ENCODE measurements at regions not wholly inside any gene's neighbourhood (a gene's known extent, or its start where the extent isn't known, plus 50 kb on each side); places are given as distances from the start of the nearest gene placed in this dataset.

DNA sequence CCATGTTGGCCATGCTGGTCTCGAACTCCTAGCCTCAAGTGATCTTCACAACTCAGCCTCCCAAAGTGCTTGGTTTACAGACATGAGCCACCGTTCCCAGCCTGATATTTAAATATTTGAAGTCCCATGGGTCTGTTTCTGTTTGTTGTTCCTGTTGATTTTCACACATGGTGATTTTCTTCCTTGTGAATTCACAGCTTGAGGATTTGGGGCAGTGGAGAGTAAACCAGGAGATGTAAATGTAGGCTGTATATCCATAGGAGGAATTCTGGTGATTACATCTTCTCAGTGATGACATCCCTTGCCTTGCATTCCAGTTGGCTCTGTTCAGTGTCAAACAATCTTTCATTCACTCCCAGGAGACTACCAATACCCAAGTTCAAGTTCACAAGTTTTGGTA lies 471.9 kb downstream of the KCTD12 start:
- no peak for DNase-seq

DNA sequence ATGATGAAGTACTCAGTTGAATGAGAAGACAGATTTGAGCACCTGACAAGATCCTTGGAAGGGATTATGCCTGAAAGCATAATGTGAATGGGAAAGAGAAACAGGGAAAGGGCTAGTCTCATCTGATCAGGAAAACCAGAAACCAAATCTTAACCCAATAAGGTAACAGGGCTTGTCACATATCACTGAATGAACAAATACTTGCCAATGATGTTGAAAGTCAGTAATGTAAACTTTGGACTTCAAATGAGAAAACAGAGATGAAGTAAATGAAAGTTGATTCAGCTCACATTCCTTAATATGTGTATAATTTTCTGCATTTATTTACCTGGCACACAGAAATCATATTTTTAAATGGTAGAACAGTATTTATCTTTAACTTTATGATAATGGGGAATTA lies 480.0 kb downstream of the KCTD12 start:
- no peak for DNase-seq

GRCh38 chr13:76398425-76398824 lies 487.8 kb downstream of the KCTD12 start:
- DNase-seq, result peak; percentile 1

DNA sequence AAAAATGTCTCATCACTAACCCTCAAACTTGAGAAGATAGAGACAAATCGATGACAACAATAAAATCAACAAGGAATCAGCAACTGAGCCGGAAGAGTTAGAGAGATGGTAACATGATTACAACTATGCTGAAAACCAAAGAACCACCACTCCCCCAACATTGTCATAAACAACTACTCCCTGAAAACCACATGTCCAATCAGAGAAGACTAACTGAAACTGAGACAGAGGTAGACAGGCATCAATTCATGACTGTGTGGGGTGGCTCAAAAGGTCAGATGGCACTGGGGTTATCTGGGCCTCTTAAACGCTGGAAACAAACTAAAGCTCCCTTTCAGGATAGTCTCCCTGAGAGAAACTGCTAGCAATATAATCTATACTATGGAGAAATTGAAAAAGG lies 488.8 kb downstream of the KCTD12 start:
- DNase-seq, result no peak

- DNase-seq, result no peak
Measured at GRCh38 chr13:76389321-76389720, 496.9 kb downstream of the KCTD12 start.

DNA sequence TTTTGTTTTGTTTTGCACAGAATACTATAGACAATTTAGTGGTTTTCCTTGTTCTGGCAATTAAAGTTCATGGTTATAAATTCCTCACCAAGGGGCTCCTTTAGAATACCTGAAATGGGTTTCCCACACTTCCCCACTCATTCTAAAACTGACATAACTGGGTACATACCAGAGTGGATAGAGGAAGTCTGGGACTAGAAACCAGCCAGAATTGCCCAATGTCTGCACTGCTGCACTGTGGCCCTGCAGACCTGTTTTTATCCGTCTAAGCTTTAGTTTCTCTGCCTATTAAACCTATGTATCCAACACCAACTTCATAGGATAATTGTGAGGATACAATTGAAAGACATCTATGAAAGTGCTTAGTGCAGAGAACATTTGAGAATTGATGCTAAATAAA lies 498.6 kb downstream of the KCTD12 start:
- DNase-seq, result no peak

DNA sequence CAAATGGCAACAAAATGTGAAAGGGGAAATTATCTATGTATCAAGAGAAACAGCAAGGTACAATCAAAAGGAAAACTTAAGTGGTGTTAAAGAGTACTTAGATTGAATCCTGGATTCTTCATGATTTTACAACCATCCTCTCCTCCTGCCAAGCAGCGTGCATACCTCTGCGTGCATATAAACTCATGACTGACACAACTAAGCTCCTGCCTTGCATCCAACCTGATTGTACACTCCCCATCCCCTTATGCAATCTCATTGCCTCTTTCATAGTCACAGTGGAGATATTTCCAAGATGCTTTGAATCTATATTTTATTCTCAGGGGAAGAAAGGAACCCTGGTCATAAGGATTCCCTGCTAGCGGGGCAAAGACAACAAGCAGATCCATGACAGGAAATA lies 499.9 kb downstream of the KCTD12 start:
- DNase-seq, result no peak

DNA sequence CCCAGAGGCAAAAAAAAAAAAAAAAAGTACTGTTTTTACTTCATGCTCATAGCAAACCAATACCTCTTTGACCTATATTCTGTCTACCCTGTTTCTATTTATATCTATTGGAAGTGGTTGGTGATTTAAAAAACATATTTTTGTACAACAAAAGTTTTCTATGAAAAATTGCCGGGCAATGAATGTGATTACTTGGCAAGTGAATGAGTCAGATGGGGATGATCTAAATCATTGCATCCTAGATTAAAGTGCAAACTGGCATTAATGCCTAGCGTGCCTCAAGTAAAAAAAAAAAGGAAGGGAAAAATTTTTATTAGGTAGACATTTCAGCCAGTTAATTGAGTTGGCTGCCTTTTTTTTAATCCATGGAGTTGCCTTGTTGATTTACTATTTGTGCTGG lies 500.6 kb downstream of the KCTD12 start:
- no peak for DNase-seq

GRCh38 chr13:76383676-76384461 lies 502.3 kb downstream of the KCTD12 start:
- DNase-seq, result peak; percentile 5

- no peak for DNase-seq
Measured at GRCh38 chr13:76380446-76381065, 505.6 kb downstream of the KCTD12 start.

DNA sequence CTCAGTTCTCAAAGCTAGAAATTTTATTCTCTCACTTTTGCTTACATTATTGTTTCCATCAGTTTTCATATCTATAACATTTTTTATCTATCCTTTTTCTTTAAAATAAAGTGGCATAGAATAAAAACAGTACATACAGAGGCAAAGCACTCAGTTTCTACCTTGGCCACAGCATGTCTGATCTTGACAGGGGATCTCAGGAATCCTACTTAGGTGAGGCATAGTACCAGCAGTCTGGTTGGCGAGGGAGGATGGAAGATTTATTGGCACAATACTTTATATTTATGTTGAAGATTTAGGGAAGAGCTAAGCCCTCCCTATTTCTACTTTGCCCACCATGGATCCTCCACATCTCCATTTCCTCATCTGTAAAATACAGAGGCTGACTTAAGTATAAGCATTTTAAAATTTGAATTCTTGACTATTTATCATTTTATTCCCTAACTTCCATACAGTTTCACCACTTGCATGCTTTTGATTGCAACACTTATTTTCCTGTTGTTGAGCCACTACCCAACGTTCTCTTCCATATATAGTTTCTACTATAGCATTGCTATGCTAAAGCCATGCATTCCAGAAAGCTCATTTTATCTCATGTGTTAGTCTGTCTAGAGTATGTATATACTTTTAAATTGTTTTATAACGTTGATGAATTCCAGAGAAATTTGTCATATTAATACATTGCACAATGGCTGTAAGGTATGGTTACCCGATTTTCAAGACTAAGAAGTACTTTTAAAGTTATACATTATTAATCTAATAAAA lies 506.7 kb downstream of the KCTD12 start:
- no peak for DNase-seq

DNA sequence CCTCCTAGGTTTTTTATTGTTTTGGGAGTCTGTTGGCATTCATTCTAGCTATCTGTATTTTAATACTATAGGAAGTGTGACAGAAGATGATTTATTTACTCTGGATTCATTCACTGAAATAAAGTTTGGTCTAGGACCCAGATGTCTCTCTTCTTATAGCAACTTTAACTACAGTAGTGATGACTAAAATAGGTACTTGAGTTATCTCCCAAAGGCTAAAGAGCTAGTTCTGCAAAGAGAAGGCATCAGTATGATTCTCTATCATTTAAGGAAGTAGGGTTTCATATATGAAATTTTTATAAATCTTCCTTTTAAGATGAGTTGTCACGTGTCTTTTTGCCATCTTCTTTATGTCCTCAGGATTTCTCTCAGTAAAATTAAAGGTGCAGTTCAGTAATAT lies 507.4 kb downstream of the KCTD12 start:
- DNase-seq, result no peak

DNA sequence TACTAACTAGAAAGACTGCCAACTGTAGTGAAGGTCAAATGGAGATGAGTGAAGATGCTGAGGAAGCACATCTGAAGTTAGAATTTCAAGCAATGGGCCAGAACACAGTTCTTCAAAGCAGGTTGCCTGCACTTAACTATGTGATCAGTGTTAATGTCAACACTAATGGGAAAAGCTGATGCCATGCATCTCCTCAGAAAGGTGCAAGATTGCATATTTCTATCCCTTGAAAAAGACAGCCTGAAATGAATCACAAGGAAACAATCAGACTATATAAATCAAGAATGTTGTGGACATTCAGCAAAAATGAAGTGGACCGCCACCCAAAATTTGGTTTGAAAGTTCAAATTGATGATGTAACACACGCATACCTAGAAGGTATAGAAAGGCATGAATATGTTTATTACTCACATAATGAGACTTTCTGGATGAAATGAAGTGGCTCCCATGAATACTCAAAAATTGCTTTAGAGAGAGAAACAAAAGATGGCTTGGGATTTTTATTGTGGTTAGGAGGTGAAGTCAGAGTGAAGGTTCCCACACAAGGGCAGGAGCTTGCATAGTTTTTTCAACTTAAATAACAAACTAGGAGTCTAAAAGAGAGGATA lies 522.4 kb downstream of the KCTD12 start:
- no peak for DNase-seq

- no peak for DNase-seq
Measured at GRCh38 chr13:76361868-76362267, 524.3 kb downstream of the KCTD12 start.

DNA sequence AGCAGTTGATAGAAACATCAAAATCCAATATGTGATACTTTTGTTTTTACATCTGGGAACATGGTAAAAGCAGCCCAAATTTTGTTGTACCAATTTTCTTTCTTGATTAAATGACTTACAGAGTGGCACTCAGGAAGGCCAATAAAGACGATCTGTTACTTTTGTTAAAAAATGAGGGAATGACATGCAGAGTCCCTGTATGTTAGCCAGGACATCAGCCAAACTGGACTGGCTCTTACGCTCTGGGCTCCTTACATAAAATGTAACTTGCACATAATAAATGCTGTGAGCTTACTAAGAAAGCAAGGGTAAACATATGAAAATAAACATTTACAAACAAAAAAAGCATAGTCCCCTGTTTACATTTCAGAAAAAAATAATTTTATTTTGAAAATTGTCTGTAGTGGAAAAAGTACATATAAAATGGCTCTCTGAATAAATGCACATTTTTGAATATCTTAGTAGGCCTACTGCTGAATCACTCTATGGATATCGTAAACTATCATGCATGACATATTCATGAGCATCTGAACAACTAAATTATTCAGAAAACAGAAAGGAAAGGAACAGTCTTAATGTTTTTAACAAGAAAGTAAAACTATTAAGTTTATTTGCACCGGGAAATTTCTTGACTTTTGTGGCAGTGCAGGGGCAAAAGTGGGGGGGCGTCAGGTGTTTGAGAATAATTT lies 534.5 kb downstream of the KCTD12 start:
- DNase-seq, result no peak

GRCh38 chr13:76350399-76350798 lies 535.8 kb downstream of the KCTD12 start:
- no peak for DNase-seq

DNA sequence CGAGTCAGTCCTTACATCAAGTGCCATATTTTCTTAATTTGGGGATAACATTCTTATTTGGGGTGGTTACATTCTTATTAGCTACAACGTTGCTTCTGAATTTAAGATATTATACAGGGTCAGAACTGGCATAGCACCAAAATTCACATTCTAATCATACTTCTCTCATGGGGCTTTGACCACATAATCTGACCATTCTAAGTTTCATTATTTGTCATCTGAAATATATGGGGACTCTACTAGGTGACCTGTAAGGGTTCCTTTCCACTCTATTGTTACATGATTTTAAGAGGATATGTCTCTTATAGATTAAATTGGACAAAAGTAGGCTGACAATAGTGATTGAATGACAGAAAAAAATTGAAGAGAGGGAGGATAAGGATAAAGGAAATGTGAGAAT lies 536.5 kb downstream of the KCTD12 start:
- DNase-seq, result no peak

DNA sequence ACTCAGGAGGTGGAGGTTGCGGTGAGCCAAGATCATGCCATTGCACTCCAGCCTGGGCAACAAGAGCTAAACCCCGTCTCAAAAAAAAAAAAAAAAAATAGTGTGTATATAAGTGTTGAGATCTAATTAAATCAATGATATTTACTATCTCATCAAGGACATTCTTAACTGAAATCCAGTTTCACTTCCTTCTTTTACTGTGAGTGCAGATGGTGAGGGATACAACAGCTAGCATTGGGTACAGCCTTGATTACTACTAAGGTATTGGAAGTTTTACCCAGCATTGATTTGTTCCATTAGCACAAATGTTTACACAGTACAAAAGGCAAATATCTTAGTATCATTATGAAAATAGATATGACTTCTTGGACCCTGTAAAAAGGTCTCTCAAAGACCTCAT lies 546.6 kb downstream of the KCTD12 start:
- no peak for DNase-seq

GRCh38 chr13:76338003-76338402 lies 548.2 kb downstream of the KCTD12 start:
- DNase-seq, result no peak

DNA sequence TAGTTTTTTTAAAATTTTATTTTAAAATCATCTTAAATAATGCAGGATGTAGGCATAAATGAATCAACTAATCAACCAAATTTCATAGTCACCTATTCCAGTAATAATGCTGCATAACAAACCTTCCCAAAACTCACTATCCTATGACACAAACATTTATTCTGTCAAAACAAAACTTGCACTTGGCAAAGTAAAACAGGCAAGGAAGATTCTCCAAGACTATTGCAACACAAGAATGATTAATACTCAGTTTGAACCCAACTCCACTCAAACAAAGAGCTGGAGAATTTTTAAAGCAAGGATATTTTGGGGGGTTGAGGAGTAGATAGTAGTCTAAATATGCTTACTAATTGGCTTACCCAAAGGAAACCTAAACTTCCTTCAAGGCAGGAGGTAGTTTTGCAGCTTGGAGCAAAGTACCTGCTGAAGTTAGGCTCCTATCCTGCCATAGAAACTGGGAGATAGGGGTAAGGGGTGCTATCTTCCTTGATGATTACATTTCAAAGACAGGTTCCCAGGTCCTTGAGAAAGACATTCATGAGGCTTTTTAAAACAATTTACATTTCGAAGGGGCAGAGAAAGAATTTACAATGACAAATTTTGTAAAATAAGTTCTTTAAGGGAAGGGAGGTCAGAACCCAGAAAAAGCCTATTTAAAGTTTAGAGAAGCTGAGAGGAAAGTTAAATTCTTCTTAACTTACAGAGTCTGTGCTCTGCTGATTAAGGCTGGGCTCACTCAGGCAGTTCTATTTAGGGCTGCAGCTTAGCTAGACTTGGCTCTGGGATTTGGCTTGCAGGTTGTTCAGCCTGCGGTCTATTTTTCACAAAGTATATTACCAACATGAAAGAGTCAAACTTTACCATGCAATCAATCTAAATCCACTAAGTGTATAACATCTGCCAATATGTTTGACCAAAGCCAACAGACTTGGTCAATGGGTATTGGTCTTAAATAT lies 549.0 kb downstream of the KCTD12 start:
- DNase-seq, result no peak

GRCh38 chr13:76335463-76335862 lies 550.7 kb downstream of the KCTD12 start:
- DNase-seq, result no peak
